ENCODE measurements at regions not wholly inside any gene's neighbourhood (a gene's known extent, or its start where the extent isn't known, plus 50 kb on each side); places are given as distances from the start of the nearest gene placed in this dataset.
A peak's percentile ranks its signal among the peaks of the same experiment; 100 is the strongest.

DNA sequence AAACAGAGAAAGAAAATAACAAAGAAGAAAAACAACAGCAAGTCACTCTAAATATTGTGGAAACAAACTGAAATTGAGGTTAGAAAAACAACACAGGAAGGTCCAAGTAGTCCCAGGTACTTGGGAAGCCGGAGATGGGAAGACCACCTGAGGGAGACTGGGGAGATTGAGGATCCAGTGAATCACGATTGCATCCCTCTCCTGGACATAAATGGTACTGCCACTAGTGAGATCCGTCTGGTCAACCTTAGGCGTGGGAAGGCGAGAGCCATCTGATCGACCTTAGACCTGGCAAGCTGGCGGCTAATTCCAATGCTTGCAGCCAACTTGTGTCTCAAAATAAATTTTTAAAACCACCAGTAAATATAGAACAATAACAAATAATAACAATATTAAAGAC is 81.9 kb downstream of the ZNF726 start:
- H2BK120ac ChIP-seq (ENCODE audit: low read depth, low read length, poor library complexity, severe bottlenecking) = no peak overlapping the region
- H2BK15ac ChIP-seq (ENCODE audit: low read depth, low read length) = no peak overlapping the region
- H4K91ac ChIP-seq (ENCODE audit: insufficient read length, low read depth, low read length) = no peak overlapping the region
- DNase-seq = peak; percentile 28
- H3K56ac ChIP-seq (ENCODE audit: insufficient read length, low read depth, low read length) = no peak overlapping the region
- TF ChIP-seq, protein P1, sequence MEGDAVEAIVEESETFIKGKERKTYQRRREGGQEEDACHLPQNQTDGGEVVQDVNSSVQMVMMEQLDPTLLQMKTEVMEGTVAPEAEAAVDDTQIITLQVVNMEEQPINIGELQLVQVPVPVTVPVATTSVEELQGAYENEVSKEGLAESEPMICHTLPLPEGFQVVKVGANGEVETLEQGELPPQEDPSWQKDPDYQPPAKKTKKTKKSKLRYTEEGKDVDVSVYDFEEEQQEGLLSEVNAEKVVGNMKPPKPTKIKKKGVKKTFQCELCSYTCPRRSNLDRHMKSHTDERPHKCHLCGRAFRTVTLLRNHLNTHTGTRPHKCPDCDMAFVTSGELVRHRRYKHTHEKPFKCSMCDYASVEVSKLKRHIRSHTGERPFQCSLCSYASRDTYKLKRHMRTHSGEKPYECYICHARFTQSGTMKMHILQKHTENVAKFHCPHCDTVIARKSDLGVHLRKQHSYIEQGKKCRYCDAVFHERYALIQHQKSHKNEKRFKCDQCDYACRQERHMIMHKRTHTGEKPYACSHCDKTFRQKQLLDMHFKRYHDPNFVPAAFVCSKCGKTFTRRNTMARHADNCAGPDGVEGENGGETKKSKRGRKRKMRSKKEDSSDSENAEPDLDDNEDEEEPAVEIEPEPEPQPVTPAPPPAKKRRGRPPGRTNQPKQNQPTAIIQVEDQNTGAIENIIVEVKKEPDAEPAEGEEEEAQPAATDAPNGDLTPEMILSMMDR (conservative IDR thresholded peaks at IDR 0.05) = peak; percentile 49
- H3K4me2 ChIP-seq (ENCODE audit: insufficient read depth, insufficient read length, low read length) = no peak overlapping the region
- no peak overlapping the region for H4K5ac ChIP-seq (ENCODE audit: insufficient read length, low read depth, low read length)
- Mint-ChIP-seq H3K27ac (no peak overlapping the region), H3K27me3 (ENCODE audit: low read depth) (peaks cover 5% of the 10 kb centered on the region), H3K4me1 (no peaks in the 10 kb centered on the region), H3K4me3 (no peak overlapping the region), H3K36me3 (ENCODE audit: insufficient read depth in 1 of 3, low read depth in 3 of 3) (peaks cover 16 to 39% (median 18%) of the 10 kb centered on the region in 3 experiments), H3K9me3 (peaks cover 95 to 96% of the 10 kb centered on the region in 2 experiments)
- no peak overlapping the region for H2BK20ac ChIP-seq (ENCODE audit: low read depth, low read length, poor library complexity, severe bottlenecking)
- H3K27ac ChIP-seq (ENCODE audit: insufficient read length, low read depth, low read length) = no peak overlapping the region
- no peak overlapping the region for H2AK5ac ChIP-seq (ENCODE audit: insufficient read length, low read length)
- H3K23me2 ChIP-seq (ENCODE audit: insufficient read length, low read depth, low read length, poor library complexity, severe bottlenecking) = no peaks in the 10 kb centered on the region
- no peak overlapping the region for H3K23ac ChIP-seq (ENCODE audit: insufficient read length, low read depth, low read length)
- no peaks in the 10 kb centered on the region for H3K4me1 ChIP-seq (ENCODE audit: insufficient read depth, low read length)
- no peaks in the 10 kb centered on the region for H4K20me1 ChIP-seq (ENCODE audit: control insufficient read depth, insufficient read depth, insufficient read length)
- no peak overlapping the region for H3K9ac ChIP-seq (ENCODE audit: extremely low read depth, insufficient read length, low read length)
- H2BK5ac ChIP-seq (ENCODE audit: insufficient read length, low read length) = no peak overlapping the region
- H3K4ac ChIP-seq (ENCODE audit: low read depth, low read length) = no peak overlapping the region
- H3K79me1 ChIP-seq (ENCODE audit: insufficient read depth, low read depth, low read length, poor library complexity, severe bottlenecking) = no peaks in the 10 kb centered on the region
- H3K18ac ChIP-seq (ENCODE audit: insufficient read length, low read depth, low read length) = no peak overlapping the region
- no peak overlapping the region for H3K14ac ChIP-seq (ENCODE audit: insufficient read depth, low read length)
- no peak overlapping the region for H4K8ac ChIP-seq (replicated peaks; ENCODE audit: insufficient read length, low read depth, low read length)
- H3K79me2 ChIP-seq (ENCODE audit: insufficient read depth, low read length) = no peaks in the 10 kb centered on the region
- peaks cover 96% of the 10 kb centered on the region for H3K9me3 ChIP-seq (ENCODE audit: control insufficient read depth, low read depth, low read length)
- H3K27me3 ChIP-seq (ENCODE audit: insufficient read depth, low read length) = no peaks in the 10 kb centered on the region
- no peak overlapping the region for H2AFZ ChIP-seq (ENCODE audit: low read length)
- no peak overlapping the region for H3T11ph ChIP-seq (ENCODE audit: low read length)
- H2BK12ac ChIP-seq (ENCODE audit: insufficient read length, low read depth, low read length) = no peak overlapping the region
- WGBS (ENCODE audit: extremely low coverage, insufficient read length, low lambda C conversion rate) = no CpG with 5 or more reads among the region's 7 CpGs

Measured in H9 (cell line).